Stomach (tissue), 8 donors: ENCODE measurements at regions not wholly inside any gene's neighbourhood (a gene's known extent, or its start where the extent isn't known, plus 50 kb on each side); places are given as distances from the start of the nearest gene placed in this dataset.

Experiments used
- DNase-seq, 2 donors: peaks; one replicate each; pipeline versions ENCODE4 v3.0.0 to v3.0.0-alpha.2; 2013 to 2019
- H3K27ac ChIP-seq, 5 donors: fragments of 200-600 bp in 4 of 5; sonication (generic) in 4 of 5; one replicate each; pipeline ENCODE4 v1.5.1; 2013 to 2019; ENCODE audit warnings: mild to moderate bottlenecking in 1 of 5, moderate library complexity in 1 of 5
- H3K27me3 ChIP-seq, 3 donors: fragments of 200-600 bp; sonication (generic); one replicate each; pipeline ENCODE4 v1.5.1; 2017 to 2019; ENCODE audit warnings: mixed run types in 1 of 3
- H3K36me3 ChIP-seq, 4 donors: fragments of 200-600 bp; sonication (generic); 1 replicate in 3 of 4; 2 replicates in 1 of 4; pipeline ENCODE4 v1.5.1; 2016 to 2019
- H3K4me1 ChIP-seq, 4 donors: fragments of 200-600 bp; sonication (generic); one replicate each; pipeline ENCODE4 v1.5.1; 2016 to 2019
- H3K4me3 ChIP-seq, 4 donors: fragments of 200-600 bp; sonication (generic) in 3 of 4; one replicate each; pipeline ENCODE4 v1.5.1; 2016 to 2019; ENCODE audit warnings: mild to moderate bottlenecking in 1 of 4
- H3K9me3 ChIP-seq, 4 donors: fragments of 200-600 bp; sonication (generic); one replicate each; pipeline ENCODE4 v1.5.1; 2016 to 2019
- EP300 ChIP-seq: sonication (generic); formaldehyde crosslinking; IDR thresholded peaks from one replicate; pipeline ENCODE4 v1.6.1; 2017; ENCODE audit warnings: antibody characterized with exemption
- POLR2A ChIP-seq, 4 donors: fragments of 450-650 bp; IDR thresholded peaks; one replicate each; pipeline ENCODE4 v1.6.1; 2016; ENCODE audit warnings: antibody characterized with exemption in 4 of 4, control low read depth in 2 of 4, mild to moderate bottlenecking in 1 of 4, moderate library complexity in 1 of 4
- POLR2AphosphoS5 ChIP-seq, 3 donors: sonication (generic); formaldehyde crosslinking; IDR thresholded peaks; one replicate each; pipeline ENCODE4 v1.6.1; 2016; ENCODE audit warnings: antibody characterized with exemption in 3 of 3
- WGBS, 5 donors: extraction: QIAGEN DNeasy Blood & Tissue Kit in 3 of 5; methylation state at CpG; one replicate each; pipeline versions ENCODE4 v1.1.5 to v1.1.7; 2013 to 2018; 5-methylcytosine and 5-hydroxymethylcytosine counted together
- intact Hi-C: fragments of 100-400 bp; cut with DNase I; formaldehyde crosslinking; loops from one replicate; pipeline ENCODE4 v1.15.1; 2023; ENCODE audit warnings: low total_unique reads
- TF ChIP-seq, protein P1 (sequence below), 7 experiments: fragments of 450-650 bp in 4 of 7; fragments of 200-600 bp in 3 of 7; sonication (generic) in 3 of 7; IDR thresholded peaks; one replicate each; pipeline ENCODE4 v1.5.1; 2016 to 2019; ENCODE audit warnings: antibody characterized with exemption in 7 of 7, control low read depth in 2 of 7, mild to moderate bottlenecking in 1 of 7
- donor health status: healthy with polysubstance abuse.
- donor health status: Bipolar disorder and iron deficiency.
- donor health status: healthy.

DNA sequence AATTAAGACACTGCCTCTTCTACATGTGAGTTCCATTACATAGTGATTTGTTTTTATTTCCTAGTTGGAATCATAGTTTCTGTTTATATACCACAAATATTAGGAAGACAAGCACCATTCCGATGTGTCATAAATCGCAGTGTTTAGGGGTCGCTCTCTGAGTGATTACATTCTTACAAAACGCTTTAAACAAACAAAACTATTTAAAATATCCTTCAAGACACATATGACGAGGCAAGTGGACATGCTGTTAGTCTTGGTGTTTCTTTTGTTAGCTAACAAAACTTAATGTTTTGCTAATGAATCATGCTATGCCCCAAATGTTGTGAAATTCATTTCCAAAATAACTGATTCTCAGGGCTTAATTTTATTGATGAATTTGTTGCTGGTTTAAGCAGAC is 1219.3 kb upstream of the PRKX start:
- no peaks in the 10 kb centered on the region for H3K9me3 ChIP-seq
- intact Hi-C loops = no loop called here
- no peak overlapping the region for H3K27ac ChIP-seq
- H3K27me3 ChIP-seq = no peaks in the 10 kb centered on the region
- H3K4me3 ChIP-seq = no peak overlapping the region
- H3K36me3 ChIP-seq = no peaks in the 10 kb centered on the region
- peak in 1 of 2 donors; percentile 6 for DNase-seq
- no peak for TF ChIP-seq EP300
- TF ChIP-seq POLR2A (IDR thresholded peaks at IDR 0.05) = no peak
- TF ChIP-seq POLR2AphosphoS5 (IDR thresholded peaks at IDR 0.05) = no peak
- TF ChIP-seq, protein P1, sequence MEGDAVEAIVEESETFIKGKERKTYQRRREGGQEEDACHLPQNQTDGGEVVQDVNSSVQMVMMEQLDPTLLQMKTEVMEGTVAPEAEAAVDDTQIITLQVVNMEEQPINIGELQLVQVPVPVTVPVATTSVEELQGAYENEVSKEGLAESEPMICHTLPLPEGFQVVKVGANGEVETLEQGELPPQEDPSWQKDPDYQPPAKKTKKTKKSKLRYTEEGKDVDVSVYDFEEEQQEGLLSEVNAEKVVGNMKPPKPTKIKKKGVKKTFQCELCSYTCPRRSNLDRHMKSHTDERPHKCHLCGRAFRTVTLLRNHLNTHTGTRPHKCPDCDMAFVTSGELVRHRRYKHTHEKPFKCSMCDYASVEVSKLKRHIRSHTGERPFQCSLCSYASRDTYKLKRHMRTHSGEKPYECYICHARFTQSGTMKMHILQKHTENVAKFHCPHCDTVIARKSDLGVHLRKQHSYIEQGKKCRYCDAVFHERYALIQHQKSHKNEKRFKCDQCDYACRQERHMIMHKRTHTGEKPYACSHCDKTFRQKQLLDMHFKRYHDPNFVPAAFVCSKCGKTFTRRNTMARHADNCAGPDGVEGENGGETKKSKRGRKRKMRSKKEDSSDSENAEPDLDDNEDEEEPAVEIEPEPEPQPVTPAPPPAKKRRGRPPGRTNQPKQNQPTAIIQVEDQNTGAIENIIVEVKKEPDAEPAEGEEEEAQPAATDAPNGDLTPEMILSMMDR (IDR thresholded peaks at IDR 0.05) = no peak
- no peaks in the 10 kb centered on the region for H3K4me1 ChIP-seq
- WGBS, 5 donors = 32 to 50% (median 42%) methylated on average over 5 of the region's 5 CpGs

DNA sequence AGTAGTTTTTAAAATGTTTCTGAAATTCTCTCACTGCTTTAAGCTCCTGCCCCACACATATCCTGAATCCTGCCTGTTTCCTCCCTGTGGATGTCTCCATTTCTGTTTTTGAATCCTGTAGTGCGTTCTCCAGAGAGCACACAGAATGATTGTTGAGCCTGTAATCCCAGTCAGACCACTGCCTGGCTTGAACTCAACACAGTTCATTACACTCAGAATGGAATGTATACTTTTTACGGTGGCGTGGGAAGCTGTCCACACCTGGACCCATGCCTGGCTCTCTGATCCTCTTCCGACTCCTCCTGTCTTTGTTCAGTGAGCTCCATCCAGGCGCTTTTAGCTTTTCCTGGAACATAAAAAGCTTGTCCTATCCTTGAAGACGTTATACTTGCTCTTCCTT is 1217.0 kb upstream of the PRKX start:
- H3K27ac ChIP-seq = no peak overlapping the region
- no peaks in the 10 kb centered on the region for H3K27me3 ChIP-seq
- TF ChIP-seq POLR2A (IDR thresholded peaks at IDR 0.05) = no peak
- TF ChIP-seq, protein P1 (IDR thresholded peaks at IDR 0.05) = no peak
- TF ChIP-seq EP300 = no peak
- TF ChIP-seq POLR2AphosphoS5 (IDR thresholded peaks at IDR 0.05) = no peak
- H3K9me3 ChIP-seq = no peaks in the 10 kb centered on the region
- intact Hi-C loops = no loop called here
- H3K4me1 ChIP-seq = no peaks in the 10 kb centered on the region
- H3K4me3 ChIP-seq = no peak overlapping the region
- 54 to 66% (median 64%) methylated on average over 6 of the region's 6 CpGs for WGBS, 5 donors
- H3K36me3 ChIP-seq = no peaks in the 10 kb centered on the region
- DNase-seq = peak in 1 of 2 donors; percentile 3

DNA sequence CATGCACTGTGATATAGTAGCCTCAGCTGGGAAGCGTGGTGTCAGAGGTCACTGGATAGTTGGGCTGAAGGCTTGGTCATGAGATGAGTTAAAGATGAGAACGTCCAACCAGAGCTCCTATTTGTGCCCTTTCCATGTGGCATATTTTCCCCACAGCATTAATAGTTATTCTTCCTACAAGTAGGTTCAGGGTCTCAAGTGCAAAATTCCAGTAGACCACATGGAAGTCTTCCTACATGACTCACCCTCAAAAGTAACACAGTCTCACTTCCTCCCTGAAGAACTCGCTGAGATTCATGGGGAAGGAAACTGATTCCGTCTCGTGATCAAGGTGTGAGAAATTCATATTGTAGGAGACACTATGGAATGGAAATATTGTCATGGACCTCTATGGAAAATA is 1212.5 kb upstream of the PRKX start:
- no peaks in the 10 kb centered on the region for H3K4me1 ChIP-seq
- TF ChIP-seq POLR2A (IDR thresholded peaks at IDR 0.05) (no peak), POLR2AphosphoS5 (IDR thresholded peaks at IDR 0.05) (no peak), EP300 (no peak)
- TF ChIP-seq, protein P1 (IDR thresholded peaks at IDR 0.05) = no peak
- DNase-seq = no peak
- H3K27me3 ChIP-seq = no peaks in the 10 kb centered on the region
- H3K36me3 ChIP-seq = no peaks in the 10 kb centered on the region
- 80 to 88% (median 83%) methylated on average over 5 of the region's 5 CpGs for WGBS, 5 donors
- no peaks in the 10 kb centered on the region for H3K9me3 ChIP-seq
- H3K4me3 ChIP-seq = no peak overlapping the region
- H3K27ac ChIP-seq = no peak overlapping the region
- intact Hi-C loops = no loop called here

- Histone ChIP-seq H3K27ac (no peak overlapping the region), H3K4me3 (no peak overlapping the region), H3K9me3 (no peaks in the 10 kb centered on the region), H3K36me3 (no peaks in the 10 kb centered on the region), H3K4me1 (no peaks in the 10 kb centered on the region), H3K27me3 (no peaks in the 10 kb centered on the region)
- intact Hi-C loops = no loop called here
- no peak for DNase-seq
- TF ChIP-seq POLR2AphosphoS5 (IDR thresholded peaks at IDR 0.05) = no peak
- TF ChIP-seq, protein P1 (IDR thresholded peaks at IDR 0.05) = no peak
- TF ChIP-seq POLR2A (IDR thresholded peaks at IDR 0.05) = no peak
- no peak for TF ChIP-seq EP300
- WGBS, 5 donors = 49 to 64% (median 63%) methylated on average over 5 of the region's 5 CpGs
Observed at GRCh38 chrX:4909348-4909747, 1195.9 kb upstream of the PRKX start.
